Kidney (tissue), 13 donors: ENCODE measurements at regions not wholly inside any gene's neighbourhood (a gene's known extent, or its start where the extent isn't known, plus 50 kb on each side); places are given as distances from the start of the nearest gene placed in this dataset.
"Not testable (repeated sequence)": the region's sequence is repeated elsewhere in the genome, so short reads cannot be mapped to it uniquely, and the experiment has no call there.

Experiments
- DNase-seq, 5 donors: peaks; one replicate each; pipeline ENCODE4 v3.0.0-alpha.2; 2013 to 2020
- FAIRE-seq: peaks from 2 replicates; lab custom pipeline; 2012; peaks lifted over from hg19 to GRCh38; lab: Jason Lieb, UNC
- H3K27ac ChIP-seq, 2 donors: one replicate each; pipeline ENCODE4 v1.7.0; 2013; ENCODE audit warnings: low read depth in 2 of 2, low read length in 2 of 2, inconsistent platforms in 1 of 2
- H3K27me3 ChIP-seq: one replicate; pipeline ENCODE4 v1.7.1; 2013; ENCODE audit warnings: low read length, inconsistent platforms; ENCODE audit not compliant: control insufficient read depth, insufficient read depth
- H3K36me3 ChIP-seq, 3 donors: one replicate each; pipeline versions ENCODE4 v1.7.0 to v1.7.1; 2013; ENCODE audit warnings: low read length in 3 of 3, control low read depth in 1 of 3, inconsistent platforms in 1 of 3; ENCODE audit not compliant: insufficient read depth in 3 of 3, control insufficient read depth in 2 of 3
- H3K4me1 ChIP-seq, 3 donors: one replicate each; pipeline versions ENCODE4 v1.7.0 to v1.7.1; 2013; ENCODE audit warnings: low read length in 3 of 3, inconsistent platforms in 1 of 3, low read depth in 1 of 3; ENCODE audit not compliant: control insufficient read depth in 2 of 3, insufficient read depth in 2 of 3
- H3K4me3 ChIP-seq, 3 donors: one replicate each; pipeline versions ENCODE4 v1.7.0 to v1.8.1; 2013; ENCODE audit warnings: low read length in 3 of 3, control low read depth in 1 of 3, inconsistent platforms in 1 of 3
- H3K9ac ChIP-seq, 3 donors: one replicate each; pipeline versions ENCODE4 v1.7.0 to v1.7.1; 2013; ENCODE audit warnings: low read length in 3 of 3, control low read depth in 1 of 3, inconsistent platforms in 1 of 3
- H3K9me3 ChIP-seq, 3 donors: one replicate each; pipeline versions ENCODE4 v1.7.0 to v1.7.1; 2013; ENCODE audit warnings: low read length in 3 of 3, control low read depth in 1 of 3, inconsistent platforms in 1 of 3; ENCODE audit not compliant: control insufficient read depth in 2 of 3, insufficient read depth in 1 of 3
- CTCF ChIP-seq: IDR thresholded peaks from 3 replicates; pipeline ENCODE4 v1.5.1; 2012; ENCODE audit warnings: mild to moderate bottlenecking, moderate library complexity, borderline replicate concordance; ENCODE audit not compliant: insufficient read depth; ENCODE audit errors: extremely low read depth
- intact Hi-C: fragments of 100-400 bp; cut with DNase I; formaldehyde crosslinking; loops from one replicate; pipeline ENCODE4 v1.11.1; 2022
- donor health status: control.
- donor health status: control.
- donor health status: control.
- donor health status: control.
- donor health status: control.
- donor health status: DM: yes; HTN: yes; CAD: no.
- donor health status: Normal renal cell carcinoma (clear cell type).

- Histone ChIP-seq H3K36me3 (no peaks in the 10 kb centered on the region), H3K9me3 (no peaks in the 10 kb centered on the region), H3K27me3 (no peaks in the 10 kb centered on the region), H3K4me3 (no peak overlapping the region), H3K27ac (no peak overlapping the region), H3K9ac (no peak overlapping the region), H3K4me1 (no peaks in the 10 kb centered on the region)
- intact Hi-C loops, result no loop called here
- DNase-seq, result no peak
- TF ChIP-seq CTCF, result no peak
- no peak for FAIRE-seq
Measured at GRCh38 chr10:78236416-78237015, 202.9 kb downstream of the RPS24 start.

GRCh38 chr10:78237951-78238350, 204.3 kb downstream of the RPS24 start:
- H3K27me3 ChIP-seq, H3K4me3 ChIP-seq, DNase-seq, intact Hi-C loops, H3K9me3 ChIP-seq, H3K9ac ChIP-seq, FAIRE-seq, H3K27ac ChIP-seq, H3K4me1 ChIP-seq, H3K36me3 ChIP-seq: not testable (repeated sequence)

GRCh38 chr10:78247266-78247665, 213.6 kb downstream of the RPS24 start:
- Histone ChIP-seq H3K36me3 (no peaks in the 10 kb centered on the region), H3K4me3 (no peak overlapping the region), H3K27me3 (no peaks in the 10 kb centered on the region), H3K4me1 (no peaks in the 10 kb centered on the region), H3K27ac (no peak overlapping the region), H3K9me3 (no peaks in the 10 kb centered on the region), H3K9ac (no peak overlapping the region)
- FAIRE-seq (no peak), DNase-seq (no peak)
- TF ChIP-seq CTCF, result no peak
- intact Hi-C loops, result no loop called here

GRCh38 chr10:78247821-78248220, 214.2 kb downstream of the RPS24 start:
- Histone ChIP-seq H3K27me3 (no peaks in the 10 kb centered on the region), H3K9me3 (no peaks in the 10 kb centered on the region), H3K36me3 (no peaks in the 10 kb centered on the region), H3K9ac (no peak overlapping the region), H3K4me1 (no peaks in the 10 kb centered on the region), H3K27ac (no peak overlapping the region), H3K4me3 (no peak overlapping the region)
- FAIRE-seq (no peak), DNase-seq (no peak)
- intact Hi-C loops, result no loop called here
- TF ChIP-seq CTCF, result no peak
